Fibroblast of skin of back (primary cell): ENCODE measurements at regions not wholly inside any gene's neighbourhood (a gene's known extent, or its start where the extent isn't known, plus 50 kb on each side); places are given as distances from the start of the nearest gene placed in this dataset.

Source experiments
- DNase-seq: peaks from one replicate; pipeline ENCODE4 v3.0.0-alpha.2; 2013

GRCh38 chr1:79885101-79885500, 878.6 kb upstream of the ADGRL4 start:
- DNase-seq: no peak

DNA sequence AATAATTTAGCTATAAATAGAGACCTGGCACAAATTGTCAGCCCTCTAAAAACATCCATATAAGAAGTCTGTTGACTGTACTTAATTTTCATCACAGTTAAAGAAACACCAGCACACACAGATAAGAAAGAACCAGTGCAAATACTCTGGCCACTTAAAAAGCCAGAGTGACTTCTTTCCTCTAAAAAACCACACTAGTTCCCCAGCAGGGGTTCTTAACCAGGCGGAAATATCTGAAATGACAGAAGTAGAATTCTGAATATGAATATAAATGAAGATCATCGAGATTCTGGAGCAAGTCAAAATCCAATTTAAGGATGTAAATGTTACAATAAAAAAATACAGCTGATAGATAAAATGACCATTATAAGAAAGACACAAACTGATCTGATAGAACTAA, 870.6 kb upstream of the ADGRL4 start:
- DNase-seq: peak; percentile 8

DNA sequence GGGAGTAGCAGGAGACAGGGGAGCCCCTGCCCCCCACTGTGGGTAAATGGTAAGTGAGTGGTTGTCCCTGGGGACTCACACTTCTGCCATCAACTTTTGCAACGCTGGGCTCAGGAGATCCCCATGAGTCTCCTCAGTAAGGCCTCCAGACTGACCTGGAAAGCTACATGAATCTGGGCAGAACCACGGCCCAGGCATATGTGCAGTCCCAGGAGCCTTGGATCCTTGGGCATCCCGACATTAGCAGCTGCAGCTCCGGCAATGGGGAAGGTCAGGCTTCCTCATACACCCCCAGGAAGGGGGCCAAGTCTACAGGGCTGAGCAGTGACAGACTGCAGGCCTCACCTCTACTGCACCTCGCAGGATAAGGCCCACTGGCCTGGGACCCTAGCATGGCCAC, 868.7 kb upstream of the ADGRL4 start:
- no peak for DNase-seq

DNA sequence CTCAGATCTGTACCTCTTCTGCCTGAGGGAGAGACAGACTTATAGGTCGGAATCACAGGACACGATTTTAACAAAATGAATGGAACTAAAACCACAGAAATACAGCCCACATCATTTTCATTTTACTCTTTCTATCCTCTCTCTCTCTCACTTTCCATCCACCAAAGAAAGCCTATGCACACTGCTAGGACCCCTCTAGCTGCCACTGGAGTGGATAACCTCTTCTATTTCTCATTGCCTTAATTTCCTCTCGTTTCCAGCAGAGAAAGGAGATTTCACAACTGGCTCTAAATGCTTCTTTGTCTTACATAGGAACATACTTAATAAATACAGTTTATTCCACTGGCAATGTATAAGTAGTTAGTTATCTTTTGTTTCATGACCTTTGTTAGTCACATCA, 867.8 kb upstream of the ADGRL4 start:
- DNase-seq: no peak

DNA sequence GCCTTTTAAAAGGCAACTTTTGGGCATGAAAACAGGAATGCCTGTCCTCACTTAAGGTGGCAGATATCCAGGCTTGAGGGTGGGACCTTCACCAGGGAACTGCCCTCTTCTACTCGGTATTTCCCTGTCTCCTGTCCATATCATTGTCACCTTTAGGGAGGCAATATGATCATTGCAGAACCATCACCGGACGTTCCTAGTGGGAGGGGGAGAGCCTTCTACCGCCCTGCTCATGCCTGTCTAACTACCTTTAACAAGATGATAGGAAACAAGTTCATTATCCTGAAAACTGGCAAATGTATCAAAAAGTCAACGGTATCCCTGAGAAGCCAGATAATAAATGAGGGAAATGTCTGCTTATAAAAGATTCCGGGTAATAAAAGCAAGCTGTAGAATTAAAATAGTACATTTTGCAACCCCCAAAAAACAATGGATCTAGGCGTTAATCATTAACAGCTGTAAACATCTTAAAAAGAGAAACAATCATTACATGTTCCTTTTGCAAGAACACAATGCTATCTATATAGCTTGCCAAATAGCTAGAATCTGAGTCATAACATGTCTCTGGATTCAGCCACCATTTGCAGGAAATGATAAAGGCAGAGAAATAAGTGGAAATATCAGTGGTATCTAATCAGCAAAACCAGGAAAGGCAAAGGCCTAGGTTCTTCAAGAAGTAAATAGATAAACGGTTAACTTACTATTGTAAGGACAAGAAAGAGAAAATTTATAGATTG, 852.9 kb upstream of the ADGRL4 start:
- peak; percentile 73 for DNase-seq

DNA sequence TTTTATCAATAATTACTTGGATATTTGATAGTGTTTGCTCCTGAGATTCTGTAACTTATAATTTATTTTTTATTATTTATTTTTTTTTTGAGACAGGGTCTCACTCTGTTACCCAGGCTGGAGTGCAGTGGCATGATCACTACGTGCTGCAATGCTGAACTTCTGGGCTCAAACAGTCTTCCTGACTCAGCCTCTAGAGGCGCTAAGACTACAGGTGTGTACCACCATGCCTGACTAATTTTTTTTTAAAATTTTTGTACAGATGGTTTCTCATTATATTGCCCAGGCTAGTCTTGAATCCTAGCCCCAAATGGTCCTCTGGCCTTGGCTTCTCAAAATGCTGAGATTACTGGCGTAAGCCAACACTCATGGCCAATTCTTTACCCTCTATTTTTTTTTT, 845.5 kb upstream of the ADGRL4 start:
- DNase-seq: no peak

DNA sequence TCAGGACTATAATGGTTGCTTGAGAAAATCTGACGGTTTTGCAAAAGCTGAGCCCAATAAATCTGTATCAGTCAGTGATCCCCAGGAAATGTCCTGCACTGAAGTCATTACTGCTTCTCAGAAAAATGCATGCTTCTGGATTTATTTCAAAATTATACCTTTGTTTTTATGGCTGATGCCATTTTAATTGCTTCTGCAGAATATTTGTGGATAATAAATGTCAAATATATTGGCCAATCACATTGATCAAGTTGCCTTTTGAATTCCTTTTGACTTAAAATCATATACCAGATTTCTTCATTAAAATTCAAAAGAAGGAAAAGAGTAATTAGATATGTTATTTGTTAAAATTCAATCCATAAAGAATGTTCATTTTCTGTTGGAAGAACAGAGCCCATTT, 842.9 kb upstream of the ADGRL4 start:
- no peak for DNase-seq

DNA sequence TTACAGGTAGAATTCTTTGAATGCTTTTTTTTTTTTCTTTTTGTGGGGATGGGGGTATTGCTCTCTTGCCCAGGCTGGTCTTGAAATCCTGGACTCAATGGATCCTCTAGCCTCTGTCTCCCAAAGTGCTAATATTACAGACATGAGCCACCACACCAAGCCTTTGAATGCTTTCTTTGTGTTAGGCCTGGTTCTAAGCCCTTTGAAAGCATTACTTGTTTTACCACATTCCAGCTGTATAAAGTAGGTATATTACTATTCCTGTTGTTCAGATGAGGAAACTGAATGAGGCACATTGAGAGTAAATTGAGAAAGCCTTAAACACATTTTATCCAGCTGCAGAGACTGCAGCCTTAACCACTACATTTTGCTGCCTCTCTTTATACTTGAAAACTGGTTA, 841.8 kb upstream of the ADGRL4 start:
- no peak for DNase-seq

- no peak for DNase-seq
Observed at GRCh38 chr1:79847700-79848099, 841.2 kb upstream of the ADGRL4 start.

DNA sequence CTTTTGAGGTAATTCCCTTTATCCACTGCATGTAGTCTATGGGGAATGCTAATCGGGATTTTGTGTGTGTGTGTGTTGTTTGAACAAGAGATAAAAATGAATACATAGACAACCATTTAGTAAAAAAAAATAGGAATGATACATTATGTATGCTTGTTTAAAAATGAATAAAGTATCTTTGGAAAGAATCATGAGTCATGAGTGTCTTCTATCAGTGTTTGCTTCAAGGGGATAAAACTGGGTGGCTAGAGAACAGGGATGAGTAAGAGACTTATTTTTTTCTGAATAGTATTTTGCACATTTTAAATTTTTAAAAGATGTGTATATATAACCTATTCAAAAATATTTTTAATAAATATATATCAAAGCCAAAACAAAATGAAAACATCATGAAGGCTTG, 839.4 kb upstream of the ADGRL4 start:
- peak; percentile 72 for DNase-seq

GRCh38 chr1:79842811-79843210, 836.3 kb upstream of the ADGRL4 start:
- no peak for DNase-seq

GRCh38 chr1:79839882-79840281, 833.4 kb upstream of the ADGRL4 start:
- DNase-seq: no peak

GRCh38 chr1:79827446-79827845, 820.9 kb upstream of the ADGRL4 start:
- no peak for DNase-seq

- no peak for DNase-seq
Observed at GRCh38 chr1:79825551-79825950, 819.0 kb upstream of the ADGRL4 start.

GRCh38 chr1:79822053-79822452, 815.5 kb upstream of the ADGRL4 start:
- DNase-seq: no peak

DNA sequence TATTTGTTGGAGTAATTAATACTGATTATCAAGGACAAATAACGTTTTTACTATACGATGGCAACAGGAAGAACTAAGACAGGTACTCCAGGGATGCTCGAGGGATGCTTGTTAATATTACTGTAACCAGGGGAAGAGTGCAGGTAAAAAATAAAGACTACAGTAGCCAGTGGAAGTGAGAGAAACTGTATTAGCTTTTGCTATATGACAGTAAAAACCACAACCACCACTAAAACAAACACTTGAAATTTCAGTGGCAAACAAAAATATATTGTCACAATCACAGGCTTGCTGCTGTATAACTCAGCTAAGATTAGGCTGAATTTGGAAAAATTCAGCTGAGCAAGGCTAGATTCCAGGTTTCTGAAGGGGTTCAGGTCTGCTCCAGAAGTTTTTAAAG, 812.6 kb upstream of the ADGRL4 start:
- no peak for DNase-seq

GRCh38 chr1:79817031-79817560, 810.6 kb upstream of the ADGRL4 start:
- peak; percentile 7 for DNase-seq

GRCh38 chr1:79815115-79815514, 808.6 kb upstream of the ADGRL4 start:
- DNase-seq: no peak

- DNase-seq: peak; percentile 93
Observed at GRCh38 chr1:79811173-79811572, 804.6 kb upstream of the ADGRL4 start.

GRCh38 chr1:79808816-79809475, 802.4 kb upstream of the ADGRL4 start:
- DNase-seq: no peak

GRCh38 chr1:79807816-79808215, 801.3 kb upstream of the ADGRL4 start:
- no peak for DNase-seq

GRCh38 chr1:79797487-79797886, 791.0 kb upstream of the ADGRL4 start:
- DNase-seq: no peak

GRCh38 chr1:79796434-79796833, 789.9 kb upstream of the ADGRL4 start:
- DNase-seq: no peak

DNA sequence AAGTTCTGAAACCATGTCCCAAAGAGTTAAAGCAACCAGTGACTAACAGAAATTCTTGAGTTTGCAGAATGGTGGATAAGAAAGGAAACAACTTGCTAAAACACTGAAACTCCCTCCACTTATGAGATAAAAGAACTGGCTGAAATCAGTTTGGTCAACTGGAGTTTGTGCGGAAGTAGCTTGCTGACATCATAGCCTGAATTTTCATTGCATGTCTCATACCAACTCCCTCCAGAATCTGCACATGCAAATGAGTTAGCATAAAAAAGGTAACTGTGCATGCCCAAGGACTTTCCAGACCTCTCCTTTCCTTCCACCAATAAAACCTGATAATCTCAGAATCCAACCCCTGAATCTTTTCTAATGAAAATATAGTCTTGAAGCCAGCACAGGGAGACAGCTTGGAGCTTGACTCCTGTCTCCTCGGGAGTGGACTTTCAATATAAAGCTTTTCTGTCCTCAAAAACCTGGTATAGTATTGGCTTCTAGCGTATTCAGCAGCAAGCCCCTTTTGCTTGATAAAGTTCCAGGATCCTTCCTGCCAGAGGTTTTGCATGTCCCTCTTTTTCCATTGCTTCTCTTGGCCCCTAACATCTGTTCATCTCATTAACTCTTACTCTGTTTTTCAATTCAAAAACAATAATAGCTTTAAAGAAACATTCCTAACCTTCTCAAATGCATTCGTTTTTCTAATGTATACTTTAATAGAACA, 785.8 kb upstream of the ADGRL4 start:
- DNase-seq: peak; percentile 50
